Ovary (tissue), 7 donors: ENCODE measurements at regions not wholly inside any gene's neighbourhood (a gene's known extent, or its start where the extent isn't known, plus 50 kb on each side); places are given as distances from the start of the nearest gene placed in this dataset.

Experiments
- DNase-seq, 5 donors: peaks; one replicate each; pipeline ENCODE4 v3.0.0-alpha.2; 2019 to 2020
- H3K27ac ChIP-seq, 2 donors: fragments of 200-600 bp; one replicate each; pipeline versions ENCODE4 v1.5.1 to v1.8.0; 2019 to 2022
- H3K27me3 ChIP-seq: fragments of 200-600 bp; one replicate; pipeline ENCODE4 v1.8.0; 2022
- H3K36me3 ChIP-seq: fragments of 200-600 bp; sonication (generic); one replicate; pipeline ENCODE4 v1.5.1; 2019
- H3K4me1 ChIP-seq: one replicate; pipeline ENCODE4 v1.8.1; 2013; ENCODE audit warnings: mild to moderate bottlenecking, moderate library complexity; ENCODE audit not compliant: insufficient read depth
- H3K4me3 ChIP-seq: fragments of 200-600 bp; sonication (generic); one replicate; pipeline ENCODE4 v1.5.1; 2017
- H3K9me3 ChIP-seq, 2 donors: fragments of 200-600 bp in 1 of 2; sonication (generic) in 1 of 2; one replicate each; pipeline versions ENCODE4 v1.5.1 to v1.8.1; 2013 to 2019; ENCODE audit warnings: mild to moderate bottlenecking in 1 of 2, moderate library complexity in 1 of 2
- CTCF ChIP-seq, 3 donors: fragments of 450-650 bp in 2 of 3; fragments of 200-600 bp in 1 of 3; IDR thresholded peaks; one replicate each; pipeline versions ENCODE4 v1.5.1 to v1.8.0; 2016 to 2022; ENCODE audit warnings: antibody characterized with exemption in 3 of 3, mild to moderate bottlenecking in 1 of 3
- EP300 ChIP-seq: sonication (generic); formaldehyde crosslinking; IDR thresholded peaks from one replicate; pipeline ENCODE4 v1.6.1; 2017; ENCODE audit warnings: antibody characterized with exemption
- POLR2A ChIP-seq: fragments of 450-650 bp; IDR thresholded peaks from one replicate; pipeline ENCODE4 v1.6.1; 2017; ENCODE audit warnings: antibody characterized with exemption, mild to moderate bottlenecking, moderate library complexity
- WGBS, 3 donors: extraction: QIAGEN DNeasy Blood & Tissue Kit in 1 of 3; methylation state at CpG; one replicate each; pipeline versions ENCODE4 v1.1.5 to v1.1.7; 2013 to 2017; 5-methylcytosine and 5-hydroxymethylcytosine counted together
- intact Hi-C, 4 donors: fragments of 100-400 bp; cut with DNase I; formaldehyde crosslinking; loops; one replicate each; pipeline versions ENCODE4 v1.11.0 to v1.15.1; 2022 to 2023
- donor health status: DM: no; HTN: no; CAD: no; lungs with moderate emphysema.
- donor health status: DM: no; HTN: no; CAD: no.
- donor health status: Bipolar disorder and iron deficiency.
- donor health status: DM: no; HTN: no; CAD: no.
- donor health status: DM: yes; HTN: yes; CAD: no.

DNA sequence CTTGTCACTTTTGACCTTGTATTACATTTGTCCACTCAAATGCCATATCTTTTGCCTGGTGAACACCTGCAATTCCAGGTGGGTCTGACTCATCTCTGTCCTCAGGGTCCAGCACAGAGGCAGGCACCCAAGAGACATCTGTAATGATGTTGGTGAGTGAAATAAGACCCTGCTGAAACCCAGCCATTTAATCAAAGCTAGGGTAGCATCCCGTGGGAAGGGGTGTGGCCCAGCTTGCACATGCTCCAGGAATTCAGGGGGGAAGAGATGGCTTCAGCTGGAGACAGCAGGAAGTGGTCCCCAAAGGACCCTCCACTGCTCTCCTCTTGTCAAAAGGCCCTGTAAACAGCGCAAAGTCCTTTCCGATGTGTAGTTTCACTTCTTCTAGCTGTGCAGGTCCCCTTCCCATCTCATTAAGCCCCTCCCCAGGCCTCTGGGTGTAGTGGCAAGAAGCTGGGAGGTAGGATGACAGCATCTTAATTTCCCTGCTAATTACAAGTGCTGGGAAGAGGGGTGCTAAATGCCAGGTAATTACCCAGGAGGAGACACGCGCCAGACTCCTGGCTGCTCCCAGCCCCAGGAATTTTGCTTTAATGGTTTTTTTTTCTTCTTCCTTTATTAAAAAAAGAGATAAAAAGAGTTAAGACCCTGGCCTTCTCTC, 54.4 kb upstream of the TRABD2B start:
- H3K4me1 ChIP-seq = no peaks in the 10 kb centered on the region
- H3K36me3 ChIP-seq = no peaks in the 10 kb centered on the region
- no peak overlapping the region for H3K4me3 ChIP-seq
- DNase-seq = no peak
- 71 to 77% (median 73%) methylated on average over 5 of the region's 5 CpGs for WGBS, 3 donors
- TF ChIP-seq CTCF (IDR thresholded peaks at IDR 0.05) (no peak), POLR2A (no peak), EP300 (no peak)
- no peaks in the 10 kb centered on the region for H3K27me3 ChIP-seq
- no peak overlapping the region for H3K27ac ChIP-seq
- H3K9me3 ChIP-seq = no peaks in the 10 kb centered on the region
- intact Hi-C loops = no loop called here

DNA sequence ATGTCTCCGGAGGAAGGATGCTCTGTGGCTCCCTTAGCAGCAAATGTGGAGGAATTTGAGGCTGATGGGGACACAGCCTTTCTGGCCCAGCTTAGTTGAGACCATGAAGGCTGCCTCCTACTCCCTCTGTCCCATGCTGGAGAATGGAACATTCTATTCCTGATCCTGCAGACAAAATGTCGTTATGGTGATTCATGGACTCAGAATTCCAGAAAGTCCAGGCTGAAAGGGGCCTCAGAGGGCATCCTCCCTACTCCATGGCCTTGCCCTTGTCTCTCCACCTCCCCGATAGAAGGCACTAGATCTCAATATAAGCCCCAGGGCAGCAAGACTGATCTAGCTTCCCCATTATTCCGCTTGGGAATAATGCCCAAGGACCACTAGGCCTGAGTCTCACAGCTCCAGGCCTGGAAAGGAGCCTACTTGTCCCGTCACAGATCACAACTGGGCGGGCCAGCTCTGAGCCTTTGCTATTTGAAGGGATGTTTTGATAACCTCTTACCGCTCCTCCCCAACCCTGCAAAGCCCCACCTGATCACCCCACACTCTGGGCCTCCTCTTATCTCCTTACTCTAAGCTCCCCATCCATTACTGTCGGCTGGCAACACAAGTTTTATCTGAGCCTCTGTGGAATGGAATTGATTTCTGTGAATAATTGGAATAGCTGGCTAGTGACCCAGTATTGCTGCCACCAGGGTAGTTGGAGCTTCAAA, 52.8 kb upstream of the TRABD2B start:
- 74 to 88% (median 76%) methylated on average over 8 of the region's 8 CpGs for WGBS, 3 donors
- intact Hi-C loops = no loop called here
- TF ChIP-seq CTCF (IDR thresholded peaks at IDR 0.05) = no peak
- TF ChIP-seq EP300 = no peak
- no peak for TF ChIP-seq POLR2A
- Histone ChIP-seq H3K36me3 (no peaks in the 10 kb centered on the region), H3K4me3 (no peak overlapping the region), H3K27me3 (no peaks in the 10 kb centered on the region), H3K9me3 (no peaks in the 10 kb centered on the region), H3K27ac (no peak overlapping the region), H3K4me1 (no peaks in the 10 kb centered on the region)
- no peak for DNase-seq

DNA sequence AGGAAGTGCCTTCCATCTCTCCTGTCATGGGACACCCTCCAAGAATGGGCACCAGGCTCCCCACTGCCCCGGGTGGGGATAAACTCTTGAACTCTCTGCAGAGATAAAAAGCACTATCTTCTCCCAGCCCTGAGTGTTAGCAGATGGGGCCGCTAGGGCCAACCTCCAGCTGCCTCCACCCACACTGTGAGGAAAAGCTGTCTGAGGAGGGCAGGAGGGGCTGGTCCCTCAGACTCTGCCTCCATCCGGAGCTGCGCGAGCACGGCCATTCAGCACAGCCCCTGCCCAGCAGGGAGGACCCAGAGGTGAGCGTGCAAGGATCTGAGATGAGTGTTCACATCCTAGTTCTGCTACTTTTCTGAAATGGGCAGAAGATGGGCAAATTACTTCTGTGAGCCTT, 51.8 kb upstream of the TRABD2B start:
- 62 to 81% (median 78%) methylated on average over 7 of the region's 7 CpGs for WGBS, 3 donors
- Histone ChIP-seq H3K27me3 (no peaks in the 10 kb centered on the region), H3K27ac (no peak overlapping the region), H3K36me3 (no peaks in the 10 kb centered on the region), H3K9me3 (no peaks in the 10 kb centered on the region), H3K4me3 (no peak overlapping the region), H3K4me1 (no peaks in the 10 kb centered on the region)
- no peak for DNase-seq
- TF ChIP-seq EP300 (no peak), POLR2A (no peak), CTCF (IDR thresholded peaks at IDR 0.05) (no peak)
- intact Hi-C loops = no loop called here

DNA sequence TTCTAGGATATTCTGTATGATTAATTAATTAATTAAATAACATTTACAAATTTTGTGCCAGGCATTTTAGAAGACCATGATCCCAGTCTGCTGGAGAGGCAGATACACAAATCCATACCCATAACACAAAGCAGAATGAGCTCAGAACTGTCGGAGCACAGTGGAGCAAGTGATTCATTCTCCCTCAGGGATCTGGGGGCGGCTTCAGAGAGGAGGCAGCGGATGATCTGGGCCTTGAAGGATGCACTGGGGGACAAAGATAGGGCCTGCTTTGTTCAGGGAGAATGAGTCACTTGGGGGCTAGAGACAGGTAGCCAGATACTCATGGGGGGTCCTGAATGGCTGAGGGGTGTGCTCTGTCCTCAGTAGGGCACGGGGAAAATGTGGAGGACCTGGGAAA, 50.9 kb upstream of the TRABD2B start:
- Histone ChIP-seq H3K27ac (no peak overlapping the region), H3K9me3 (no peaks in the 10 kb centered on the region), H3K4me3 (no peak overlapping the region), H3K36me3 (no peaks in the 10 kb centered on the region), H3K4me1 (no peaks in the 10 kb centered on the region), H3K27me3 (no peaks in the 10 kb centered on the region)
- 60 to 72% (median 64%) methylated on average over 4 of the region's 4 CpGs for WGBS, 3 donors
- TF ChIP-seq POLR2A (no peak), CTCF (IDR thresholded peaks at IDR 0.05) (no peak), EP300 (no peak)
- no peak for DNase-seq
- intact Hi-C loops = no loop called here
